Astrocyte of the spinal cord (primary cell): ENCODE measurements at regions not wholly inside any gene's neighbourhood (a gene's known extent, or its start where the extent isn't known, plus 50 kb on each side); places are given as distances from the start of the nearest gene placed in this dataset.

Experiments
- DNase-seq: peaks from one replicate; pipeline ENCODE4 v3.0.0; 2011; ENCODE audit warnings: low read depth, low spot score
- H3K4me3 ChIP-seq: 2 replicates; pipeline ENCODE4 v1.5.1; 2011; ENCODE audit warnings: low read depth, mild to moderate bottlenecking, low read length, moderate library complexity
- in situ Hi-C: cut with HindIII; loops from 2 replicates; pipeline ENCODE4 v1.10.0; 2017; ENCODE audit warnings: low sequenced_read_pairs
- TF ChIP-seq, protein P1 (sequence below): IDR thresholded peaks from 2 replicates; pipeline ENCODE4 v1.5.1; 2012; ENCODE audit warnings: low read depth, mild to moderate bottlenecking, low read length, inconsistent platforms

DNA sequence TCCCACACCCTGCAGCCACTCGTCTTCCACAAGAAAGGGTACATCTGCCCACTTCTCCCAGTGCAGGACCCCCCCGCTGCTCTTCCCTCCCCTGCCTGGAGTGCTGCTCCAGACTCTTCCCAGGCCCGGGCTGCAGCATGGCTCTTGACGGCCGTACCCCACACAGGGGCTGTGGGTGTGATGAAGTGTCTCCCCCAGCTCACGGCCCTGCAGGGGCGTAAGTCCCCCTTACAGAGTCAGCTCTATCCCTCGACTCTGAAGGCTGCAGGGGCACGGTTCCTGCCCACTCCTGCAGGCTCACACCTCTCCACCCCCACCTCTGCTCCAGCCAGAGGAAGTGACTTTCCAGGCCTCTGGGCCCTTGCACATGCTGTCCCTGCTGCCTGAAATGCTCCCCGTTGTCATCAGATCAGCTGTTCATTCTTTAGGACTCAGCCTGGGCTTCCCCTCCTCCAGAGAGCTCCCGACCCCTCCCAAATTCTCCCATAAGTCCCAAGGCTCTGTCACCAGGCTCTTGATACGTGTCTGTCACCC lies 180.6 kb upstream of the IER5L start:
- in situ Hi-C loops, result no loop called here
- TF ChIP-seq, protein P1, sequence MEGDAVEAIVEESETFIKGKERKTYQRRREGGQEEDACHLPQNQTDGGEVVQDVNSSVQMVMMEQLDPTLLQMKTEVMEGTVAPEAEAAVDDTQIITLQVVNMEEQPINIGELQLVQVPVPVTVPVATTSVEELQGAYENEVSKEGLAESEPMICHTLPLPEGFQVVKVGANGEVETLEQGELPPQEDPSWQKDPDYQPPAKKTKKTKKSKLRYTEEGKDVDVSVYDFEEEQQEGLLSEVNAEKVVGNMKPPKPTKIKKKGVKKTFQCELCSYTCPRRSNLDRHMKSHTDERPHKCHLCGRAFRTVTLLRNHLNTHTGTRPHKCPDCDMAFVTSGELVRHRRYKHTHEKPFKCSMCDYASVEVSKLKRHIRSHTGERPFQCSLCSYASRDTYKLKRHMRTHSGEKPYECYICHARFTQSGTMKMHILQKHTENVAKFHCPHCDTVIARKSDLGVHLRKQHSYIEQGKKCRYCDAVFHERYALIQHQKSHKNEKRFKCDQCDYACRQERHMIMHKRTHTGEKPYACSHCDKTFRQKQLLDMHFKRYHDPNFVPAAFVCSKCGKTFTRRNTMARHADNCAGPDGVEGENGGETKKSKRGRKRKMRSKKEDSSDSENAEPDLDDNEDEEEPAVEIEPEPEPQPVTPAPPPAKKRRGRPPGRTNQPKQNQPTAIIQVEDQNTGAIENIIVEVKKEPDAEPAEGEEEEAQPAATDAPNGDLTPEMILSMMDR, result no peak
- DNase-seq, result no peak

DNA sequence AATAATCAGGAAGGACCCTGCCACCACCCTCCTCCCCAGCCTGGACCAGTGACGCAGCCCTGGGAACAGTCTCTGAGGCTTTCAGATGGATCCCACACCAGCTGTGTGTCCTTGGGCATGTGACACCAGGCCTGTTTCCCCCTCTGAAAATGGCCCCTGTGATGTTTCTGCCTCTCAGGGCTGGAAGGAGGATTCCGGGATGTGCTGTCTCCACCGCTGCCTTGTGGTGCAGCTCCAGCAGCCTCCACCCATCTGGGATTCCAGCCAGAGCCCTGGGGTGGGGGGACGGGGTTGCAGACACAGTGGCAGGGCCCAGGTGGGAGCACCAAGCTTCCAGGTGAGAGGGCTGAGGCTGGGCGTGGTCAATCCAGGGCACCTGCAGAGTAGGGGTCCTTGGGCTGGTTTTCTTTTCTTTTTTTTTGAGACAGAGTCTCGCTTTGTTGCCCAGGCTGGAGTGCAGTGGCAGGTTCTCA lies 179.7 kb upstream of the IER5L start:
- H3K4me3 ChIP-seq, result no peak overlapping the region
- TF ChIP-seq, protein P1, result no peak
- in situ Hi-C loops, result no loop called here
- no peak for DNase-seq

More for the DNA sequence above, 180.6 kb upstream of the IER5L start:
- H3K4me3 ChIP-seq, result no peak overlapping the region

DNA sequence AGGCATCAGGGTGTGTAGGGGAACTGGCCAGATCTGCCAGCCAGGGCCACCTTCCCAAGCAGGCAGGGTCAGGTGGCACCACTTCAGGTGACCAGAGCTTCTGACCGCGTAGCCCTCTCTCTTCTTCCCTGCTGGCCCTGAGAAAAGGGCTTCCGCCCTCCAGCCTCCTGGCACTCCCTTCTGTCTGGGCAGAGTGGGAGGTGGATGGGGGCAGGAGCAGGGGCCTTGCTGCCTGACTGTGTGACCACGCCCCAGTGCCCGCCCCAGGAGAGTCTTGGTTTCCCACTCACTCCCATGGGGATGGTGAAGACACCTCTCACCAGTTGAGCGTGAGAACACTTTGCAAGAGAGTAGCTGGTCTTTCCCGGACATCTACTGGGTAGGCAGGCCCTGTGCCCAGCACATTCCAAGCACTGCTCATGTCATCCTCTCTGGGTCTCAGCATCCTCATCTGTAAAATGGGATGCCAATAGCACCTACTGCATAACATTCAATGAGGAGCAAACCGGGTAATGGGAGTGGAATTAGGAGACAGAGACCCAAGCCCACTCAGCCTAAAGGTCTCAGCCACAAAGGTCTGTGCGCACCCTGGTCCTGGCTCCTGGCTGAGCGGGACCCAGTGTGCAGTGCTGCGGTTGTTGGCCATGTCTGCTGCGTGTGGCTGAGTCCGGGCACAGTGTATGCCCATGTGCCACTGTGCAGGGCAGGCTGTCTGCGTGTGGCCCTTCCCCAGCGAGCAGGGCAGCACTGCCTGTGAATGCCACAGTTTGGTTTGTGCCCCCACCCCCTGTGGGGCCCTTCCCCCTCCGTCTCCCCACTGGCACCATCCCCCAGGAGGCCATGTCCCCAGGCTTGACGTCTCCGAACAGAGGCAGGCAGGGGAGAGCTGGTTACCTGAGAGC lies 179.1 kb upstream of the IER5L start:
- no peak overlapping the region for H3K4me3 ChIP-seq
- in situ Hi-C loops, result no loop called here
- TF ChIP-seq, protein P1, result no peak
- no peak for DNase-seq

DNA sequence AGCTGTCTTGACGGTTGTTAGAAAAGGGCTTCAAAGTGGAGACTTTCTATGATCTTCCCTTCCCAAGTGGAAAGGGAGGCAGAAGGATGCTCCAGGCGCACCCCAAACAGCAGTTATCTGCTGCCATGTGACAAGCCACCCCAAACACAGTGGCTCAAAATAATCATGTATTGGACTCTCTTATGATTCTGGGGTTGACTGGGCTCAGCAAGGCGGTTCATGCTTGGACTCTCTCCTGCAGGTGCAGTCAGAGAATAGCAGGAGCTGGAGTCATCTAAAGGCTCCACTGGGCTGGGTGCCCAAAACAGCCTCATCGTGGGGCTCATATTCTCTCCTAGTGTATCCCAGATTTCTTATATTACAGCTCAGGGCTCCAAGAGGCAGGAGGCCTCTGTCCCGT lies 177.6 kb upstream of the IER5L start:
- no peak overlapping the region for H3K4me3 ChIP-seq
- no peak for DNase-seq
- TF ChIP-seq, protein P1, result no peak
- in situ Hi-C loops, result no loop called here

DNA sequence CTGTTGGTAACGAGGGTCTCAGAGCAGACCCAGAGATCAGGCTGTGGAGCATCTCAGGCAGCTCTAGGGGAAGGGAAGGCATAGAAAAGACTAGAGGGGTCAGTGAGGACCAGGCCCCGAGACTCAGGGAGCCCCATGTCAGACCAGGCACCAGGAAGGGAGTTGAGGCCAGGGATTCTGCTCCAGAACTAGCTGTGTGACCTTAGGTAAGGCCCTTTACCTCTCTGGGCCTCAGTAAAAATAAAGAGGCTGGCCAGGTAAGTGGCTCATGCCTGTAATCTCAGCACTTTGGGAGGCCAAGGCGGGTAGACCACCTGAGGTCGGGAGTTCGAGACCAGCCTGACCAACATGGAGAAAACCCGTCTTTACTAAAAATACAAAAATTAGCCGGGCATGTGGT lies 176.4 kb upstream of the IER5L start:
- H3K4me3 ChIP-seq, result no peak overlapping the region
- DNase-seq, result no peak
- in situ Hi-C loops, result no loop called here

DNA sequence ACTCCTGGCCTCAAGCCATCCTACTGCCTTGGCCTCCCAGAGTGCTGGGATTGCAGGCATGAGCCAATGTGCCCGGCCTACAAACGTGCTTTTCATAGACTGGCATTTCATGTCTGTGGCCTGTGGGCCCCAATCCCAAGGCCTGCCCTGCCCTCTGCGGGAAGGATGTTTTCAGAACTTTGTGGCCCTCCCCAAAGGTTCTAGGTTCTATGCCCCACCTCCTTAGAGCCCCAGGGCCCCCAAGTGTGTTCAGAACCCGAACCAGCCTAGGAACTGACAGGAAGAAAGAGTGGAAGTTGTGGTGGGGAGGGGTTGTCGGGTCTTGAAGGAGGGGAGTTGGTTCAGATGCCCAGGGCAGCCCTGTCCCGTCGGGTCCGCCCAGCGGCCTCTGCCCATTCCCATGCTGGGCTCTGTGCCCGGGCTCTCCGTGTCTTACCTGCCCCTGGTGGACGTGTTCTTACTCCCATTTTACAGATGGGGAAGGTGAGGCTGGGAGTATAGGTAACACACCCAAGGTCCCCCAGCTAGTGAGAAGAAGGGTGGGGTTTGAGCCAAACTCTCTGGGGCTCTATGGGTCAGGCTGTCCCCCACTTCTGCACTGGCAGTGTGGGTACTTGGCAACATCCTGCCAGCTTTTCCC lies 175.8 kb upstream of the IER5L start:
- TF ChIP-seq, protein P1, result no peak
- DNase-seq, result no peak
- in situ Hi-C loops, result no loop called here
- H3K4me3 ChIP-seq, result no peak overlapping the region

More for the DNA sequence above, 176.4 kb upstream of the IER5L start:
- TF ChIP-seq, protein P1, result no peak
